Activated CD4-positive, alpha-beta T cell treated with anti-CD3 and anti-CD28 coated beads for 48 hours (primary cell): ENCODE measurements at regions not wholly inside any gene's neighbourhood (a gene's known extent, or its start where the extent isn't known, plus 50 kb on each side); places are given as distances from the start of the nearest gene placed in this dataset.
"Not testable (repeated sequence)": the region's sequence is repeated elsewhere in the genome, so short reads cannot be mapped to it uniquely, and the experiment has no call there.

Source experiments
- DNase-seq: peaks from one replicate; pipeline ENCODE4 v3.0.0-alpha.2; 2020

GRCh38 chr5:145652700-145653099 lies 182.4 kb downstream of the PRELID2 start:
- not testable (repeated sequence) for DNase-seq

GRCh38 chr5:145647137-145647536 lies 188.0 kb downstream of the PRELID2 start:
- DNase-seq, result not testable (repeated sequence)

GRCh38 chr5:145643214-145643613 lies 191.9 kb downstream of the PRELID2 start:
- not testable (repeated sequence) for DNase-seq

- no peak for DNase-seq
Measured at GRCh38 chr5:145637396-145637795, 197.7 kb downstream of the PRELID2 start.

GRCh38 chr5:145636371-145636770 lies 198.8 kb downstream of the PRELID2 start:
- no peak for DNase-seq

GRCh38 chr5:145633474-145633873 lies 201.7 kb downstream of the PRELID2 start:
- no peak for DNase-seq

- no peak for DNase-seq
Measured at GRCh38 chr5:145632701-145633100, 202.4 kb downstream of the PRELID2 start.

- no peak for DNase-seq
Measured at GRCh38 chr5:145629047-145629446, 206.1 kb downstream of the PRELID2 start.

- no peak for DNase-seq
Measured at GRCh38 chr5:145628525-145628924, 206.6 kb downstream of the PRELID2 start.

GRCh38 chr5:145619806-145620310 lies 215.3 kb downstream of the PRELID2 start:
- DNase-seq, result no peak

GRCh38 chr5:145616739-145617138 lies 218.4 kb downstream of the PRELID2 start:
- not testable (repeated sequence) for DNase-seq

GRCh38 chr5:145598983-145599382 lies 236.2 kb downstream of the PRELID2 start:
- DNase-seq, result no peak

- DNase-seq, result no peak
Measured at GRCh38 chr5:145598184-145598583, 237.0 kb downstream of the PRELID2 start.

- no peak for DNase-seq
Measured at GRCh38 chr5:145591578-145591977, 243.6 kb downstream of the PRELID2 start.

GRCh38 chr5:145589063-145589462 lies 246.1 kb downstream of the PRELID2 start:
- DNase-seq, result no peak

GRCh38 chr5:145588558-145588957 lies 246.6 kb downstream of the PRELID2 start:
- DNase-seq, result no peak

GRCh38 chr5:145588113-145588512 lies 247.0 kb downstream of the PRELID2 start:
- no peak for DNase-seq

GRCh38 chr5:145587710-145588109 lies 247.4 kb downstream of the PRELID2 start:
- DNase-seq, result peak; percentile 16

GRCh38 chr5:145587308-145587672 lies 247.9 kb downstream of the PRELID2 start:
- DNase-seq, result no peak

- no peak for DNase-seq
Measured at GRCh38 chr5:145586661-145587307, 248.4 kb downstream of the PRELID2 start.

GRCh38 chr5:145585443-145586148 lies 249.5 kb downstream of the PRELID2 start:
- no peak for DNase-seq

GRCh38 chr5:145579301-145579700 lies 255.8 kb downstream of the PRELID2 start:
- no peak for DNase-seq

GRCh38 chr5:145574889-145575573 lies 260.1 kb downstream of the PRELID2 start:
- no peak for DNase-seq

- no peak for DNase-seq
Measured at GRCh38 chr5:145568581-145568980, 266.6 kb downstream of the PRELID2 start.
